GM18498 (cell line): ENCODE measurements at regions not wholly inside any gene's neighbourhood (a gene's known extent, or its start where the extent isn't known, plus 50 kb on each side); places are given as distances from the start of the nearest gene placed in this dataset.
"Not testable (repeated sequence)": the region's sequence is repeated elsewhere in the genome, so short reads cannot be mapped to it uniquely, and the experiment has no call there.

Experiments used
- ATAC-seq: cut with Tn5 transposase; IDR thresholded peaks from one replicate; pipeline ENCODE4 v1.9.1; 2021; ENCODE audit warnings: mild to moderate bottlenecking, moderate library complexity; ENCODE audit not compliant: unreplicated experiment

- no peak for ATAC-seq
Observed at GRCh38 chr10:33071857-33072256, 113.8 kb upstream of the ITGB1 start.

GRCh38 chr10:33070101-33070500 lies 112.1 kb upstream of the ITGB1 start:
- no peak for ATAC-seq

GRCh38 chr10:33067917-33068316 lies 109.9 kb upstream of the ITGB1 start:
- no peak for ATAC-seq

GRCh38 chr10:33067481-33067880 lies 109.5 kb upstream of the ITGB1 start:
- ATAC-seq, result no peak

DNA sequence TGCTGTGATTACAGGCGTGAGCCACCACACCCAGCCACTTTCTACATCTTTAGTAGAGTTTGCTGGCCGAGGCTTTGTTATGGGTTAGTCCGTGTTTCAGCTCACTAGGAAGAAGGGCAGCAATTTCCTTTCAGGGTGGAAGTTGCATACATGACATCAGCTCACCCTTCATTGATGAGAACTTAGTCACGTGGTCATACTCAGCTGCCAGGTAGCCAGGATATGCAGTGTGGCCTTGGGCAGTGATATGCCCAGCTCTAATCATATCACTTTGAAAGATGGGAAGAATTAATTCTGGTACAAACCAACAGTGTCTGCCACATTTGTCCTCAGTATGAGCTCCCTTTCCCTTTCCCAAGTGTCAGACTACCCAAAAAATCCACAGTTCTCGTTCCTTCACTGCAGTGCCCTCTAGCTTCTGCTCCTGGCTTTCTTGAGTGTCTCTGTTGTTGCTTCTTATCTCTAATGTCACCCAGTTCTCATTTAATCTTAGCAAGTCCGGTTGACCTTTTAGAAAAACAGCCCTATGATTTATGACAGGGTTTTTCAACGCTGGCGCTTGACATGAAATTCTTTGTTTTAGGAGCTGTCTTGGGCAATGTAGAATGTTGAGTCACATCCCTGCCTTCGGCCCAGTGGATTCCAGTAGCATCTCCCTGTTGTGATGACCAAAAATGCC lies 108.7 kb upstream of the ITGB1 start:
- ATAC-seq, result no peak

GRCh38 chr10:33065111-33065510 lies 107.1 kb upstream of the ITGB1 start:
- ATAC-seq, result no peak

DNA sequence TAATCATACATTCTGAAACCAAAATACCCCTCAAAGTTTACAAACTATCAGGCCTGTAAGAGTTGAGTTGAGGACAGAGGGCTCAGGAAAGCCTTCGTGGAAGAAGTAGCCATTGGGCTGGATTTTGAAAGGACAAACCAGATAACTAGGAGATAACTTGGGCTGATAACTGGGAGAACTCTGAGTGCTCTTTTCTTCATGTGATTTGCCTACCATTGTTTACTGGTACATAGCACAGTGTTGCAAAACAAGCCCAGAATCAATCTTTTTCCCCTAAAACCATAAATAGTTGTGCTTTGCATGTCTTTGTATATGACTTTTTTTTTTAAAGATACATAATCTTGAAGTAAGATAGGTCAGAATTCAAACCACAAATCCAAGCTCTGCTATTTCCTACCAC lies 106.7 kb upstream of the ITGB1 start:
- no peak for ATAC-seq

GRCh38 chr10:33057620-33058019 lies 99.6 kb upstream of the ITGB1 start:
- ATAC-seq, result no peak

- no peak for ATAC-seq
Observed at GRCh38 chr10:33056828-33057596, 99.0 kb upstream of the ITGB1 start.

DNA sequence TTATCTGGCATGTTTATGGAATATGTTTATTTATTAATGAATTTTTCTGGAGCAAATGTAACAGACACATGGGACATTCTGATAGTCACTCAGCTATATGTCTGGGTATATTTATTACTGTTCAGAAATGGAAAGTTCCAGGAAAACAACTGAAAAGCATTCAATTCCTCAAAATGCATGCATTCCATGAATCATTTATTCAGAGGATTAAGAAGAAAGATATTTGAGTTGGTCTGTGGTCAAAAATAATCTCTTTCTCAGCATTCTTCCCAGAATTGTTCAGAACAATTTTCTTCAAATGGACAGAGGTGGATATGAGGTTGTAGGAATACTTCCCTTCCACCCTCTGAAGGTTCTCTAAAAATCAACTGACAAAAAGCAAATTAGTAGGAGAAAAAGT lies 97.6 kb upstream of the ITGB1 start:
- ATAC-seq, result no peak

GRCh38 chr10:33052915-33053810 lies 95.1 kb upstream of the ITGB1 start:
- ATAC-seq, result no peak

DNA sequence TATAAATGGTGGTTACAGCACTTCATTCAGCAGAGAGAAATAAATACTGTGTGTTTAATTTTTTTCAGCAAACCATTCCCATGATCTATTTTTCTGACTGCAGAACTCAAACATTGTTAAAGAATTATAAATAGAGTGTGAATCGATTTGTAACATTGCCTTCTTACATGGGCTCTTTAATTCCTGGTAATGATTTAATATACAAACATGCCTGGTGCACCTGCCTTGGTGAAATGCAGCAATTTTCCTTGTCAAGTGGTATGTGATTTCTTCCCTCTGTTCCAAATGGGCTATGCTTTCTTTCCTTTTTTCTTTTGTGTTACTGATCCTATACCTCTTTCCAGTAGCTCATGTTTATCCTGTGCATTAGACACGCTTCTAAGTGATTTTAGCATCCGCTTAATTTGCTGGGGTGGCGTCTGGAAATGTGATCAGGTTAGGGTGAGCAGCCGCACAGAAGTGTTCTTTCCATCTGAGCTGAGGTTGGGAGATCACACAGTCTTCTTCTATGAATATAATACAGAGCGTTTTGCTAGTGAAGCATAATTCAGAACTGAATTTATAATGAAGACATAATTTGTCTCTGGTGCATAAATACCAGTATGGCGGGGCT lies 94.3 kb upstream of the ITGB1 start:
- no peak for ATAC-seq

DNA sequence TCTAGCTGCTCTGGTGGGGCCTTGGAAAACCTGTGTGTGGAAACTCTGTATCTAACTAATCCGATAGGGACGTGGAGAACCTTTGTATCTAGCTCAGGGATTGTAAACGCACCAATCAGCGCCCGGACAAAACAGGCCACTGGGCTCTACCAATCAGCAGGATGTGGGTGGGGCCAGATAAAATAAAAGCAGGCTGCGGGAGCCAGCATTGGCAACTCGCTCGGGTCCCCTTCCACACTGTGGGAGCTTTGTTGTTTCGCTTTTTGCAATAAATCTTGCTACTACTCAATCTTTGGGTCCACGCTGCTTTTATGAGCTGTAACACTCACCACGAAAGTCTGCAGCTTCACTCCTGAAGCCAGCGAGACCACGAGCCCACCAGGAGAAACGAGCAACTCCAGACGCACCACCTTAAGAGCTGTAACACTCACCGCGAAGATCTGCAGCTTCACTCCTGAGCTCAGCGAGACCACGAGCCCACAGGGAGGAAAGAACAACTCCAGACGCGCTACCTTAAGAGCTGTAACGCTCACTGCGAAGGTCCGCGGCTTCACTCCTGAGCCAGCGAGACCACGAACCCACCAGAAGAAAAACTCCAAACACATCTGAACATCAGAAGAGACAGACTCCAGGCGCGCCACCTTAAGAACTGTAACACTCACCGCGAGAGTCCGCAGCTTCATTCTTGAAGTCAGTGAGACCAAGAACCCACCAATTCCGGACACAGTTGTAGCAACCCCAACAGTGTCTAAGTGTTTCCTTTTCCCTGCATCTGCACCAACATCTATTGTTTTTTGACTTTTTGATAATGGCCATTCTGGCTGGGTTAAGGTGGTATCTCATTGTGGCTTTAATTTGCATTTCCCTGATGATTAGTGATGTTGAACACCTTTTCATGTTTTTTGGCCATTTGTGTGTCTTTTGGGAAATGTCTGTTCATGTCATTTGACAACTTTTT lies 92.2 kb upstream of the ITGB1 start:
- not testable (repeated sequence) for ATAC-seq

DNA sequence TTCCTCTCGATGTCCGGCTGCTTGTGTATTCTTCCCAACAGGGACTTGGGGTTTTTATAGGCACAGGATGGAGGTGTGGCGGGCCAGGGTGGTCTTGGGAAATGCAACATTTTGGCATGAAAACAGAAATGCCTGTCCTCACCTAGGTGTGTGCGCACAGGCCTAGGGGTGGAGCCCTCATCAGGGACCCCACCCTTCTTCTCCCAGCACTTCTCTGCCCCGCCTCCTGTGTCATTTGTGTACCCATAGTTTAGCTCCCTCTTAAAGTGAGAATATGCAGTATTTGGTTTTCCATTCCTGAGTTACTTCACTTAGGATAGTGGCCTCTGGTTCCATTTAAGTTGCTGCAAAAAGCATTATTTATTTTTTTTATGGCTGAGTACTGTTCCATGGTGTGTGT lies 90.2 kb upstream of the ITGB1 start:
- no peak for ATAC-seq

- no peak for ATAC-seq
Observed at GRCh38 chr10:33047655-33048054, 89.6 kb upstream of the ITGB1 start.

- no peak for ATAC-seq
Observed at GRCh38 chr10:33046792-33047191, 88.8 kb upstream of the ITGB1 start.

DNA sequence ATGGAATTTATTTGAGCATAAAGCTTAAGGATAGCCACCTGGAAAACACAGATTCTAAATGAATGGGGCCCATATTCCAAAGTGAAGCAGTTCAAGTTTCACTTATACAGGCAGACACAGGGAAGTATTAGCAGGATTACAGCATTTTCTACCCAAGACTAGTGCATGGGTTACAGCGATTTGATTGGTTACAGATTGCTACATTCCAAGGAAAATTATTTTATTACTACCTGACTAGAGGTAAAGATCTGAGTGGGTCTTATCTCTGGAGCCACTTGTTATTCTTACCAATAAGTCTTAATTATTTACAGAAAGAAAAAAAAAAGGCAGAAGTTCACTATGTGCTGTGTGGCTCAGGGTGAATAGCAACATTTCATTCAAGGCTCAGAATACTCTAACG lies 87.4 kb upstream of the ITGB1 start:
- no peak for ATAC-seq

DNA sequence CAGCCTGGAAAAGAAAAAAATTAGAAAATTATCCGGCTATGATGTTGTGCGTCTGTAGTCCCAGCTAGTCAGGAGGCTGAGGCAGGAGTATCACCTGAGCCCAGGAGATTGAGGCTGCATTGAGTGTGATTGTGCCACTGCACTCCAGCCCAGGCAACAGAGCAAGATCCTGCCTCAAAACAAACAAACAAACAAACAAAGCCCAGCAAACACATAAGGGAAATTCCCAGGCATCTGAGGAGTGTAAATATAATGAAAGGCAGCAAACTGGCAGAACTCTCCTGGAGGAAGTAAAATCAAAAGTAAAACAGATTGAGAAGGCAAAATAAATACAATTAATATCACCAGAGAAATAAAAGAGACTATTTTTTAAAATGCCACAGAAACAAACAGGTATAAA lies 84.5 kb upstream of the ITGB1 start:
- ATAC-seq, result no peak

GRCh38 chr10:33041783-33042437 lies 83.9 kb upstream of the ITGB1 start:
- ATAC-seq, result no peak

GRCh38 chr10:33040436-33040835 lies 82.4 kb upstream of the ITGB1 start:
- ATAC-seq, result no peak
